ENCODE measurements at regions not wholly inside any gene's neighbourhood (a gene's known extent, or its start where the extent isn't known, plus 50 kb on each side); places are given as distances from the start of the nearest gene placed in this dataset.

GRCh38 chr10:10785627-10786026 lies 232.0 kb upstream of the CELF2 start:
- TF ChIP-seq CTCF (IDR thresholded peaks at IDR 0.05; ENCODE audit: low read length) (no peak), EZH2 (IDR thresholded peaks at IDR 0.05; ENCODE audit: borderline replicate concordance, low read length) (no peak)
